CD4-positive, alpha-beta T cell (primary cell): ENCODE measurements at regions not wholly inside any gene's neighbourhood (a gene's known extent, or its start where the extent isn't known, plus 50 kb on each side); places are given as distances from the start of the nearest gene placed in this dataset.

ENCODE experiments used
- ATAC-seq: fragments of 200-7000 bp; cut with Tn5 transposase; one replicate; pipeline ENCODE4 v1.10.0; 2022; ENCODE audit warnings: mild to moderate bottlenecking; ENCODE audit not compliant: poor library complexity
- CTCF ChIA-PET: fragments of 350-600 bp; sonication (Branson Sonifier 250); formaldehyde crosslinking; loops from one replicate; lab custom pipeline; 2021; ENCODE audit warnings: antibody characterized with exemption, inconsistent platforms; lab: Charles Lee
- POLR2A ChIA-PET: fragments of 350-600 bp; sonication (Branson Sonifier 250); formaldehyde crosslinking; loops from one replicate; lab custom pipeline; 2021; ENCODE audit warnings: antibody characterized with exemption, inconsistent platforms; lab: Charles Lee
- DNase-seq, 14 experiments: peaks; one replicate each; pipeline ENCODE4 v3.0.0-alpha.2; 2013 to 2020; ENCODE audit warnings: mixed read lengths in 2 of 14
- H3K27ac ChIP-seq, 2 donors: one replicate each; pipeline versions ENCODE4 v1.5.1 to v1.7.0; 2013; ENCODE audit warnings: low read length in 2 of 2, low read depth in 1 of 2, mild to moderate bottlenecking in 1 of 2
- H3K27me3 ChIP-seq, 2 experiments: 1 replicate in 1 of 2; 2 replicates in 1 of 2; pipeline versions ENCODE4 v1.6.1 to v1.7.0; 2013; ENCODE audit warnings: low read length in 2 of 2, control low read depth in 1 of 2, mild to moderate bottlenecking in 1 of 2, moderate library complexity in 1 of 2; ENCODE audit not compliant: insufficient read depth in 2 of 2, control insufficient read depth in 1 of 2
- H3K36me3 ChIP-seq: one replicate; pipeline ENCODE4 v1.6.1; 2013; ENCODE audit warnings: low read length, control low read depth; ENCODE audit not compliant: insufficient read depth
- H3K4me1 ChIP-seq: one replicate; pipeline ENCODE4 v1.6.1; 2013; ENCODE audit warnings: low read length, control low read depth; ENCODE audit not compliant: insufficient read depth
- H3K4me3 ChIP-seq: one replicate; pipeline ENCODE4 v1.5.1; 2013; ENCODE audit warnings: mild to moderate bottlenecking, low read length, moderate library complexity
- H3K9me3 ChIP-seq, 2 experiments: 1 replicate in 1 of 2; 2 replicates in 1 of 2; pipeline versions ENCODE4 v1.6.1 to v1.7.0; 2013; ENCODE audit warnings: low read length in 2 of 2, mild to moderate bottlenecking in 2 of 2, control low read depth in 1 of 2, moderate library complexity in 1 of 2; ENCODE audit not compliant: control insufficient read depth in 1 of 2, insufficient read depth in 1 of 2
- H3K27ac Mint-ChIP-seq: one replicate; pipeline ENCODE4 v1.8.0; 2020; ENCODE audit warnings: mixed read lengths
- H3K27me3 Mint-ChIP-seq: one replicate; pipeline ENCODE4 v1.8.0; 2021; ENCODE audit warnings: mixed read lengths
- H3K36me3 Mint-ChIP-seq: one replicate; pipeline ENCODE4 v1.8.0; 2021; ENCODE audit warnings: low read depth, mixed read lengths
- H3K4me1 Mint-ChIP-seq: one replicate; pipeline ENCODE4 v1.8.0; 2021; ENCODE audit warnings: low read depth, mixed read lengths
- H3K4me3 Mint-ChIP-seq: one replicate; pipeline ENCODE4 v1.8.0; 2020; ENCODE audit warnings: mild to moderate bottlenecking, mixed read lengths
- H3K9me3 Mint-ChIP-seq: one replicate; pipeline ENCODE4 v1.8.0; 2020; ENCODE audit warnings: mixed read lengths
- CTCF ChIP-seq: fragments of 200-600 bp; IDR thresholded peaks from one replicate; pipeline ENCODE4 v1.8.0; 2022; ENCODE audit warnings: antibody characterized with exemption, mild to moderate bottlenecking
- intact Hi-C, 2 experiments: fragments of 100-400 bp; cut with DNase I in 1 of 2; cut with micrococcal nuclease in 1 of 2; formaldehyde crosslinking; loops; one replicate each; pipeline versions ENCODE4 v1.15.1 to v1.9.0; 2023 to 2025; cut with DNase I, micrococcal nuclease

DNA sequence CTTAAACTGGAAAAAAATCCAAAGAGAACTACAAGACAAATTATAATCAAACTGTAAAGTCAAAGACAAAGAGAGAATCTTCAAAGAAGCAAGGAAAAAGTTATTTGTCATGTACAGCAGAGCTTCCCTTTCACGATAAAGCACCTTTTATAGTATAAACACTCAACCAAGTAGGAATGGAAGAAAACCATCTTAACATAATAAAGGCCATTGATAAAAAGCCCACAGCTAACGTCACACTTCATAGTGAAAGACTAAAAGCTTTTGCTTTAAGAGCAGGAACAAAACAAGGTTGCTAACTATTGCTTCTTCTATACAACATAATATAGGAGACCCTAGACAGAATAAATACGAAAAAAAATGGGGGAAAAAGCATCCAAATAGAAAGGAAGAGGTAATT is 595.7 kb upstream of the POU3F4 start:
- ATAC-seq (no peak), DNase-seq (no peak)
- ChIA-PET CTCF (no interaction called here), POLR2A (no interaction called here)
- Histone ChIP-seq H3K36me3 (no peaks in the 10 kb centered on the region), H3K27ac (no peak overlapping the region), H3K27me3 (no peaks in the 10 kb centered on the region), H3K4me3 (no peak overlapping the region), H3K9me3 (no peaks in the 10 kb centered on the region), H3K4me1 (no peaks in the 10 kb centered on the region)
- H3K4me3 Mint-ChIP-seq: no peak overlapping the region
- no peaks in the 10 kb centered on the region for H3K27me3 Mint-ChIP-seq
- H3K9me3 Mint-ChIP-seq: no peaks in the 10 kb centered on the region
- no peak for TF ChIP-seq CTCF
- no peak overlapping the region for H3K27ac Mint-ChIP-seq
- H3K36me3 Mint-ChIP-seq: no peaks in the 10 kb centered on the region
- intact Hi-C loops: no loop called here
- H3K4me1 Mint-ChIP-seq: no peaks in the 10 kb centered on the region

DNA sequence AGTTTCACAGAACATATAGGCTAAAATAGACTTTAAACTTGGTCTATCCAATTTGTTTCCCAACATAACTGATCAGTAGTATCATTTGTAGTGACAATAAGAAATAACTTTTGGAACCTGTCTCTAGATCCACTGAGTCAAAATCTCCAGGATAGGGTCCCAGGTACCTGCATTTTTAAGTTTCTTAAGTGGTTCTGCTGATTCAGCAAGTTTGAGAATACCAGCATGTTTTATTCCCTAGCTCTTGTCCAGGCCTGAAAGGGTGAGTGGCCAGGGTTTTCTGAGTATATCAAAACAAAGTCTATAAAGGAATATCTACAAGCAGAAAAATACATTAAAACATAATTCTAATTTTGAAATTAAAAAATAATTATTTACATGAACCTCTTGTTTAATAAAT is 573.1 kb upstream of the POU3F4 start:
- no peak for DNase-seq

DNA sequence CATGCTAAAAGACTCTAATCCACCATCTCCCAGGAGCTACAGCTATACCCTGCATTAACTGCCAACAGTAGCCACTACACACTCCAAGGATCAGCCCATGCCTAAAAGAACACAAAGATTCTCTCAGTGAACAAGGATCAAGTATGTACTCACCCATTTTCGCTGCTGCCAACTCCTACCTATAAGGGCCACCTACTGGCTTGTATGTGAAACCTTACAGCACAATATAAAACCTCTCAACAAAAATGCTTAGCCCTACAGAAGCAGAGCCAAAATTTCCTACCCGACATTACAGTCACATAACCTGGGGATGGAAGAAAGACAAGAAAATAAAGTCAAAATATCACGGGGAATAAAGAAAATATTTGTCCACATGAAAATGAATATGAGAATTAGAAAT is 562.8 kb upstream of the POU3F4 start:
- intact Hi-C loops: no loop called here
- DNase-seq: no peak
- no peaks in the 10 kb centered on the region for H3K9me3 ChIP-seq
- no peak for TF ChIP-seq CTCF
- CTCF ChIA-PET: no interaction called here
- Mint-ChIP-seq H3K9me3 (peaks cover 3% of the 10 kb centered on the region), H3K4me1 (no peaks in the 10 kb centered on the region), H3K27ac (no peak overlapping the region), H3K27me3 (no peaks in the 10 kb centered on the region), H3K36me3 (no peaks in the 10 kb centered on the region), H3K4me3 (no peak overlapping the region)
- no peaks in the 10 kb centered on the region for H3K27me3 ChIP-seq
- H3K27ac ChIP-seq: no peak overlapping the region
- POLR2A ChIA-PET: no interaction called here
- H3K4me1 ChIP-seq: no peaks in the 10 kb centered on the region
- H3K4me3 ChIP-seq: no peak overlapping the region
- H3K36me3 ChIP-seq: no peaks in the 10 kb centered on the region
- ATAC-seq: no peak

More for the DNA sequence above, 573.1 kb upstream of the POU3F4 start:
- POLR2A ChIA-PET: no interaction called here
- Histone ChIP-seq H3K36me3 (no peaks in the 10 kb centered on the region), H3K27ac (no peak overlapping the region), H3K4me3 (no peak overlapping the region), H3K27me3 (no peaks in the 10 kb centered on the region), H3K9me3 (peaks cover 0 to 13% of the 10 kb centered on the region in 2 experiments), H3K4me1 (no peaks in the 10 kb centered on the region)
- ATAC-seq: no peak
- no peak overlapping the region for H3K4me3 Mint-ChIP-seq
- H3K36me3 Mint-ChIP-seq: no peaks in the 10 kb centered on the region
- TF ChIP-seq CTCF: no peak
- CTCF ChIA-PET: no interaction called here
- no peak overlapping the region for H3K27ac Mint-ChIP-seq
- no peaks in the 10 kb centered on the region for H3K27me3 Mint-ChIP-seq
- peaks cover 3% of the 10 kb centered on the region for H3K9me3 Mint-ChIP-seq
- intact Hi-C loops: no loop called here
- H3K4me1 Mint-ChIP-seq: no peaks in the 10 kb centered on the region
